CMK (cell line): ENCODE measurements at regions not wholly inside any gene's neighbourhood (a gene's known extent, or its start where the extent isn't known, plus 50 kb on each side); places are given as distances from the start of the nearest gene placed in this dataset.
"Not testable (repeated sequence)": the region's sequence is repeated elsewhere in the genome, so short reads cannot be mapped to it uniquely, and the experiment has no call there.

Experiments used
- DNase-seq: peaks from one replicate; pipeline ENCODE4 v3.0.0-alpha.2; 2010; ENCODE audit warnings: low read depth

GRCh38 chr4:188663369-188663768 lies 524.1 kb downstream of the TRIML1 start:
- no peak for DNase-seq

- no peak for DNase-seq
Observed at GRCh38 chr4:188665491-188666457, 526.5 kb downstream of the TRIML1 start.

GRCh38 chr4:188678691-188679090 lies 539.5 kb downstream of the TRIML1 start:
- DNase-seq: not testable (repeated sequence)

- DNase-seq: no peak
Observed at GRCh38 chr4:188680004-188680666, 540.9 kb downstream of the TRIML1 start.

GRCh38 chr4:188680667-188681063 lies 541.4 kb downstream of the TRIML1 start:
- no peak for DNase-seq

GRCh38 chr4:188682321-188682720 lies 543.1 kb downstream of the TRIML1 start:
- no peak for DNase-seq

- DNase-seq: no peak
Observed at GRCh38 chr4:188683571-188683970, 544.3 kb downstream of the TRIML1 start.

GRCh38 chr4:188688956-188689355 lies 549.7 kb downstream of the TRIML1 start:
- no peak for DNase-seq

GRCh38 chr4:188691811-188692210 lies 552.6 kb downstream of the TRIML1 start:
- DNase-seq: no peak

GRCh38 chr4:188695261-188695660 lies 556.0 kb downstream of the TRIML1 start:
- DNase-seq: no peak

GRCh38 chr4:188697243-188697642 lies 558.0 kb downstream of the TRIML1 start:
- DNase-seq: no peak

GRCh38 chr4:188701952-188702351 lies 562.7 kb downstream of the TRIML1 start:
- no peak for DNase-seq

GRCh38 chr4:188704288-188704687 lies 565.0 kb downstream of the TRIML1 start:
- no peak for DNase-seq

- no peak for DNase-seq
Observed at GRCh38 chr4:188707036-188707435, 567.8 kb downstream of the TRIML1 start.

- DNase-seq: no peak
Observed at GRCh38 chr4:188714501-188714900, 575.3 kb downstream of the TRIML1 start.

GRCh38 chr4:188714907-188715306 lies 575.7 kb downstream of the TRIML1 start:
- no peak for DNase-seq

GRCh38 chr4:188717661-188718060 lies 578.4 kb downstream of the TRIML1 start:
- DNase-seq: no peak

GRCh38 chr4:188719794-188720193 lies 580.6 kb downstream of the TRIML1 start:
- DNase-seq: no peak

GRCh38 chr4:188722911-188723310 lies 583.7 kb downstream of the TRIML1 start:
- no peak for DNase-seq

GRCh38 chr4:188727746-188728145 lies 588.5 kb downstream of the TRIML1 start:
- DNase-seq: no peak

- no peak for DNase-seq
Observed at GRCh38 chr4:188728359-188728758, 589.1 kb downstream of the TRIML1 start.

GRCh38 chr4:188732131-188732530 lies 592.9 kb downstream of the TRIML1 start:
- DNase-seq: no peak

GRCh38 chr4:188735082-188735481 lies 595.8 kb downstream of the TRIML1 start:
- DNase-seq: no peak
